GM18858 (cell line): ENCODE measurements at regions not wholly inside any gene's neighbourhood (a gene's known extent, or its start where the extent isn't known, plus 50 kb on each side); places are given as distances from the start of the nearest gene placed in this dataset.
"Not testable (repeated sequence)": the region's sequence is repeated elsewhere in the genome, so short reads cannot be mapped to it uniquely, and the experiment has no call there.

Experiments
- ATAC-seq: cut with Tn5 transposase; IDR thresholded peaks from one replicate; pipeline ENCODE4 v1.9.1; 2021; ENCODE audit not compliant: unreplicated experiment

DNA sequence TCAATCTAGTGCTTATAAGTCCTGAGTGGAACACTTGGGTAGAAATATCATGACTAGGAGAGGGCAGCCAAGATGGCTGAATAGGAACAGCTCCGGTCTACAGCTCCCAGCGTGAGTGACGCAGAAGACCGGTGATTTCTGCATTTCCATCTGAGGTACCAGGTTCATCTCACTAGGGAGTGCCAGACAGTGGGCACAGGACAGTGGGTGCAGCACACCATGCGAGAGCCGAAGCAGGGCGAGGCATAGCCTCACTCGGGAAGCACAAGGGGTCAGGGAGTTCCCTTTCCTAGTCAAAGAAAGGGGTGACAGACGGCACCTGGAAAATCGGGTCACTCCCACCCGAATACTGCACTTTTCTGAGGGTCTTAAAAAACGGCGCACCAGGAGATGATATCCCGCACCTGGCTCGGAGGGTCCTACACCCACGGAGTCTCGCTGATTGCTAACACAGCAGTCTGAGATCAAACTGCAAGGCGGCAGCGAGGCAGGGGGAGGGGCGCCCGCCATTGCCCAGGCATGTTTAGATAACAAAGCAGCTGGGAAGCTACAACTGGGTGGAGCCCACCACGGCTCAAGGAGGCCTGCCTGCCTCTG lies 302.8 kb downstream of the TFAP2B start:
- not testable (repeated sequence) for ATAC-seq

DNA sequence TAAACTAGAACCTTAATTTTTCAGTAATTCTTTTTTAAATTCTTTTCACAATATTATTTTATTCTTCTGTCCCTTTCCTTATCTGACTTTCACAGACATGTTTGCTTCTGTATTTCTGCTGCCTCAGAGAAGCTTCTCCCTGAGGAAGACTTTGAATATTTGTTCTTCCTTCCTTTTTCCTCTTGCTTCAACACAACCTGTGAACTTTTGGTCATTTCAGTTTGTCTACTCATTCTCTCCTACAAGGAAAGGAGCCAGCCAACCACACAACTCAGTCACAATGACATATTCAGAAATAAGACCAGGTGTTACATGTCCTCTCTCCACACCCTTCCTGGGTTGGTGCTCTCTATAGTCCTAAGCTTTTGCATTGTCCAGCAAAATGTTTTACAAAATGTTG lies 310.4 kb downstream of the TFAP2B start:
- no peak for ATAC-seq

DNA sequence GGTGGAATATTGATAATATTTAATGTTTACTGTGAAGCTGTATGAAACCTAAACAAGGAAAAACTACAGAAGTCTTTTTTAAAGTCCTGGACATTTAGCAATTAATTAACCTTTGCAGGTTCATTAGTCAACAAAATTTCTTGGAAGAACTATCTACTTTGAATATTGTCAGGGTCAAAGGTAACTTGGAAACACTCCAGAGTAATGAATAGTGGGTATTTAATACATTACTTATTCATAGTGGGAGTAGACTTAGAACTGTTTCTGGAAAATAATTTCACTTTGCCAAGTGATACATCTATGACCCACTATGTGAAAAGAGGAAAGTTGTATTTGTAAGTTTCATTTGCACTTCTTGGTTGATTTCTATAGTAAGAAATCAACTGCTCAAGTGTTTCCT lies 319.1 kb downstream of the TFAP2B start:
- no peak for ATAC-seq

DNA sequence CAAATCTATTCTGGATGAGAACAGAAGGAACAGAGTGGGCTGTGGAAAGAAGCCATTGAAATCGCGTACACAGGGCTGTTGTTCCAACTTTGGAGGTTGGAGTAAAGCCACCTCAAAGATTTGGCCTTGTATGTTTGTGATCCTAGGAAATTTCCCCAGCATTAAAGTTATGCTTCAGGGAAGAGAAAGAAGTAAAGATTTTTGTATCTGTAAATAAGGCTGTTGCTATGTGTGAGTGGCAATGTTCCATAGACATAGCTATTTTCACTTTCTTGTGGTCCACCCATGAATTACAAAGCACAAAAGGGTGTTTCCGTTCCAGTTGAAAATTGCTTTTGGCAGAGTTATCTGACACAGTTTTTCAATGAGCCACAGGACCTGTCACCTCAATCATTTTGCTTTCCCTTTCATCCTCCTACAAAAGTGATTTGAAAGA lies 321.3 kb downstream of the TFAP2B start:
- ATAC-seq = no peak

DNA sequence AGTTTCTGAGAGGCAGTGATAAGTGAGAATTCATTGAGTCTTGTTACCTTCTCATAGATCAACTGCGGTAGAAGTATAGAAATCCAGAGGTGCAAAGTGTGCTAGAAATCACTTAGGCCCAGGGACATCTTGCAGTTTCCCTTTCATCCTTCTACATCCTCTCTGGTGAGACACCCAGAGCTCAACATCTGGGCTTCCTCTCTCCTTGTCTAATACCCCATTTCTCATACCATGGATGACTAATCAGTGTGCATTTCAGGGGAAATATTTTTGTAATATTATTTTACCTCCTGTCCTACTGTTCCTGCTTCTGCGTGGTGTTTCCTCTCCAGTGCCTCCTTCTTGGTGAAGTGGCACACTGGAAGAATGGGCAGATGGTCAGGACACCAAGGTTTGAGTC lies 322.4 kb downstream of the TFAP2B start:
- ATAC-seq = no peak

DNA sequence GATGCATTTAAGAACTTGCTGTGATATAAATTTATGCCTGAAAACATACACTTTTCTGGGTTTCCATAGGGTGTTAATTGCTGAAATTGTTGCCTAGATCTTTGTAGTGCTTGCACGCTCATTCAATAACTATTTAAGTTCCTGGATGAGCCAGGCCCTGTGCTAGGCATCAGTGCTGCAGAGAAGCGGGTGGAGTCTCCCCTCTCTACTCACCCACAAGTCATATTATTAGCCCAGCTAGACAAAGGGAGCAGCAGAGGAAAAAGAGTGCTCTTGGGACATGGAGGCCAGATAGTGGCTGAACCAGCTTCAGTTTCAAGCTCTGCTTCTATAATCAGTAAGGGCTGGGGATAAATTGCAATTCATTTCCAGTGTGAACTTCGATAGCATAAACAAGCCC lies 329.1 kb downstream of the TFAP2B start:
- ATAC-seq = no peak

DNA sequence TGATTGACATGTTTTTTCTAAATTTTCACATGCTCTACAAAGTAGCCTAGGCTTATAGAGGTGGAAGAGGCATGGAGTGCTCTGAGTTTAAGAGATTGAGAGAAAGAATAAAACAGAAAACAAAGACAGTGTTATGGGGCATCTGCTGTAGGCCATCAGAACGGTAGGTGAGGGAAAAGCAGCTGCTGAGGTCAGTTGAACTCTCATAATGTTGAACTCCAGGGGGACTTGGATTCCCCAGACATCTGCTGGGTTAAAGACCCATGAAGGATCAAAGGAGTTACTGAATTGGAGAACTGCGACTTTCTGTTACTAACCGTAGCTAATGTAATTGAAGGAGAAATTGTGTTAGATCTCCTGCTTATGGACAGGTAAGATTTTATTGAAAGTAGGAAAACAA lies 333.9 kb downstream of the TFAP2B start:
- ATAC-seq = no peak

DNA sequence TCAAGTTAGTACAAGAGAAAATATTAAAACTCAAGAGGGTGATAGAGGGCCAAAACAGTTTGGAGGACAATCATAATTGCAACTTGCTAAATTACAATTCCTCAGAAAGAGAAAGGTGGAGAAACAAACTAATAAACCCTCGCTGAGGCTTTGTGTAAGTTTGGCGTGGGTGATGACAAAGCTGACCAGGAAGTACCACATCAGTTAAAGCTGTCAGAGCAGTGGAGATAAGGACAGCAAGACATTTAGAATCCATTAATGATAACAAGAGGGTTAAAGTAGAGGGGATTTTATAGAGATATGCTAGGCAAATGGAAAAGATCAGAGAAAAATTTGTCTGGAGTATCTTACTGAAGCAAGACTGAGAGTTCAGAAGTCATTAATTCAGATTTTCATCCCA lies 334.4 kb downstream of the TFAP2B start:
- ATAC-seq = no peak

DNA sequence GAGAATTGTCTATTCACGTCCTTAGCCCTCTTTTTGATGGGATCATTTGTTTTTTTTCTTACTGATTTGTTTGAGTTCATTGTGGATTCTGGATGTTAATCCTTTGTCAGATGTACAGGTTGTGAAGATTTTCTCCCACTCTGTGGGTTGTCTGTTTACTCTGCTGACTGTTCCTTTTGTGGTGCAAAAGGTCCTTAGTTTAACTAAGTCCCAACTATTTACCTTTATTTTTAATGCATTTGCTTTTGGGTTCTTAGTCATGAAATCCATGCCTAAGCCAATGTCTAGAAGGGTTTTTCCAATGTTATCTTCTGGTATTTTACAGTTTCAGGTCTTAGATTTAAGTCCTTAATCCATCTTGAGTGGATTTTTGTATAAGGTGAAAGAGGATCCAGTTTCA lies 336.3 kb downstream of the TFAP2B start:
- ATAC-seq = not testable (repeated sequence)

DNA sequence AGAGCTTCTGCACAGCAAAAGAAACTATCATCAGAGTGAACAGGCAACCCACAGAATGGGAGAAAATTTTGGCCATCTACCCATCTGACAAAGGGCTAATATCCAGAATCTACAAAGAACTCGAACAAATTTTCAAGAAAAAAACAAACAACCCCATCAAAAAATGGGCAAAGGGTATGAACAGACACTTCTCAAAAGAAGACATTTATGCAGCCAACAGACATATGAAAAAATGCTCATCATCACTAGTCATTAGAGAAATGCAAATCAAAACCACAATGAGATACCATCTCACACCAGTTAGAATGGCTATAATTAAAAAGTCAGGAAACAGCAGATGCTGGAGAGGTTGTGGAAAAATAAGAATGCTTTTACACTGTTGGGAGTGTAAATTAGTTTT lies 340.6 kb downstream of the TFAP2B start:
- ATAC-seq = not testable (repeated sequence)

DNA sequence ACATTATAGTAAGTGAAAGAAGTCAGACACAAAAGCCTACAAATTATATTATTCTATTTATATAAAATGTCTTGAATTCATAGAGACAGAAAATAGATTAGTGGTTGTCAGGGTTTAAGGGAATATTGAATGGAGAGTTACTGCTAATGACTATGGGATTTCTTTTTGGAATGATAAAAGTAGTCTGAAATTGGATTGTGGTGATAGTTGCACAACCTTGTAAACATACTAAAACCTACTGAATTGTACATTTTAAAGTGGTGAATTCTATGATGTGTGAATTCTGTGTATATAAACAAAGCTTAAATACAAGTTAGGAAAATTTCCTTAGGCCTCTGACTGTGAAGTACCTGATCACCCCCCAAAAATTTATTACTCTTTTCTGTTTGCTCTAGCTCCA lies 343.1 kb downstream of the TFAP2B start:
- no peak for ATAC-seq

DNA sequence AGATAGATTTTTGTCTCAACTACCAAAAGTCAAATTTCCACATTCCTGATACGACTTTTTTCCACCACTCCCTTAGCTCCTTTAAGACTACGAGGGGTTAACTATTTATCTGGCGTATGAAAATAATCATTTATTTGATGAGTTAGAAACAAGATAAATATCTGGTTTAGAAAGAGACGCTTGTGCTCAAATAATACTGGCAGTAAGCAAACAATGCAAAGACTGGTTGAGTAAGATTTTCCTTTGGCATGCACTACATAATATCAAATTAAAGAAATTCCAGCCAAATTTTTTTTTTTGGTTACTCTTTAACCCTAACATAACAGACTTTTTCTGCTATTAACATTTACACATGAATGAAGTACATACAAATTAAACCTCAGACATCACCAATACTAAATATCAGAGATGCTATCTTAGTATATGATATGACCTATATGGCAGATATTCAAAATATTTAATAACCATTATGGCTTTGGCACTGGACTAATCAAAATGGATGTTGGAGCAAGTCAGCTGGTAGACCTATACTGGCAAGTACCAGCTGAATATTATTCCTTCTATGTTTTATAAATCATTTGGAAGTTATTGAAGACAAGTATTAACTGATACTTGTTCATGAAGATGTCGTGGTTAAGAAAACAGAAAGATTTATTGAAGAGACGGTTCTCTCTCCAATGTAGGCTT lies 345.3 kb downstream of the TFAP2B start:
- ATAC-seq = no peak

DNA sequence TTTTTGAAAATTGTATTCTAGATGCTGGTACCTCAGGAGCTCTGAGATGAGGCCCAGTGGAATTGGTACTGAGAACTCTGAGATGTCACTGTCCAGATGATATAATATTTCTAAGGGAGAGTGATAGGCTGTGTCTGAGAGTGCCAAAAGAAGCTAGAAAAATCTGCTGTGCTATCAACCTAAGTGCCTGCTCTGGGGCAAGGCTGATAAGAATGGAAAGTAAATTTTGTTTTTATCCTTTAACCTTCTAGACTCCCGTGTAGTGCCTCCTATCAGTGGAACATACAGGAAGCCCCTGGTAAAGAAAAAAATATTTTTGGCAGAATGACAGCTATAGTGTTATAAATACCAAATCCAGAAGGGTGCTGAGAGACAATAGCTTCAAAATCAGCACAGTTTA lies 348.2 kb downstream of the TFAP2B start:
- ATAC-seq = no peak

DNA sequence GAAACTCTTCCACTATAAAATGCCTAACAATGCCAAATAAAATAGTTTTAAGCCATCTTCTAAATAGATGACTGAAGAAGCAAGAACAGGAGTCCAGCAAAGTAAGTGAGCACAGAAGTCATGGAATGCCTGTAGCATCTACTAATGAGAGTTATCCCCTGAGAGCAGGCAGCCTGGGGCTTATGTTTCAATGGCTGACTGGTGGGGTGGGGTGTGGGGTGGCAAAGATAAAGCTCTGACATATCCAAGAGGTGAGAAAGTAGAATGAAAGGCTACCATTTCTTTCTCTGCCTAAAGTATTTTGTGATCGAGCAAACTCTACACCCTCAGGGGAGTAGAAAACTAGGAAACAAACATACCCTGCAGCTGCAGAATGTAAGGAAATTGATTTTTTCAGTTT lies 348.8 kb downstream of the TFAP2B start:
- ATAC-seq = no peak

DNA sequence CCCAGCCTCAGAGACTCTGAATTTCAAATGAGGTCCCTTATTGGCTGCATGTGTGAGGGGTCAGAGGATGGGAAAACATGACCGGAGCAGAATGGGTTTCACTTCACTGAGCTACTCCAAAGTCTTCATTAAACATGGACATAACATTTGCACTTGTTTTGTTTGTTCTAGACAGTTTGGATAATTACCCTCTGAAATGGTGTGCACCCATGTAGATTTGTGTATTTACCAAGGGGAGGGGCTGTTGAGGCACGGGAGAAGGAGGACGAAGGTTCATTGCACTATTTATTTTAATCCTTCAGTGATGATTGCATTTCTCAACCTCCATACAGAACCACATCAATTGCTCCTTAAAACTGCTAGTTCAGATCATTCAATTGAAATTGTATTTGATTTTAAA lies 364.2 kb downstream of the TFAP2B start:
- ATAC-seq = no peak

DNA sequence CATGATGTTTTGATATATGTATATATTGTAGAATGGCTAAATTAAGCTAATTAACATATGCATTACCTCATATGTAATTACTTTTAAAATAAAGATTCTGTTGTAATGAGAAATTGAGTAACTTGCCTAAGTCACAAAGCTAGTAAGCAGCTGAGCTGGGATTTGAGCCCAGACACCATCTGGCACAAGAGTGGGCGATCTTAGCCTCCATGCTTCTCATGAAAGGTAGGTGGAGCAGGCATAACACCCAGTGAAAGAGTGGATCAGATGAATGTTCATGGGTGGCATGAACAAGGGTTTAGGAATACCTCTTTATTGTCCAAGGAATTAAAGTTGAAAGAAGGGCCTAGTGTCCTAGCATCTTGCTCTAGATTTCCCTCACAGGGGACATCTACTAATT lies 365.4 kb downstream of the TFAP2B start:
- ATAC-seq = no peak

DNA sequence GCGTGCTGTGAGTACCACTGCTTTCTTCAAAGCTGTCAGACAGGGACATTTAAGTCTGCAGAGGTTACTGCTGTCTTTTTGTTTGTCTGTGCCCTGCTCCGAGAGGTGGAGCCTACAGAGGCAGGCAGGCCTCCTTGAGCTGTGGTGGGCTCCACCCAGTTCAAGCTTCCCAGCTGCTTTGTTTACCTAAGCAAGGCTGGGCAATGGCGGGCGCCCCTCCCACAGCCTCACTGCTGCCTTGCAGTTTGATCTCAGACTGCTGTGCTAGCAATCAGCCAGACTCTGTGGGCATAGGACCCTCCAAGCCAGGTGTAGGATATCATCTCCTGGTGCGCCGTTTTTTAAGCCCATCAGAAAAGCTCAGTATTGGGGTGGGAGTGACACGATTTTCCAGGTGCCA lies 374.5 kb downstream of the TFAP2B start:
- not testable (repeated sequence) for ATAC-seq

DNA sequence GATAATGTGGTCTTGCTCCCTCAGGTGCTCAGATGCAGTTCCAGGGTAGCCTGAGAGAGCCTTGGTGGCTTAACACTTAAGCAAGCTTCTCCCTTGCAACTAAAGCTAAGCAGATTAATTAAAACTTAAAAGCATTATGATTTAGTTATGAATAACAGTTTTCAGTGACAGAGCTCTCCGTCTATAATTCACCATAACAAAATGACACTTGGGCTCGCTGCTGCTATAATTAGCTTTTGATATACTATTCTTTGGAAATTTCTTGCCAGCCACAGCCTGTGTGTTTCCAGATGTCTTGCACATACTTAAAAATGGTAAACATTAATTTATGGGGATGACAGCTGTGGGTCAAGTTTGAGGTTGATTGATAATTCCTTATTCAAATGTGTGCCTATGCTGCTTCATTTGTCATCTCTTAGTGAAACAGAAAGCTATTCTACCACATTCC lies 380.5 kb downstream of the TFAP2B start:
- ATAC-seq = no peak

DNA sequence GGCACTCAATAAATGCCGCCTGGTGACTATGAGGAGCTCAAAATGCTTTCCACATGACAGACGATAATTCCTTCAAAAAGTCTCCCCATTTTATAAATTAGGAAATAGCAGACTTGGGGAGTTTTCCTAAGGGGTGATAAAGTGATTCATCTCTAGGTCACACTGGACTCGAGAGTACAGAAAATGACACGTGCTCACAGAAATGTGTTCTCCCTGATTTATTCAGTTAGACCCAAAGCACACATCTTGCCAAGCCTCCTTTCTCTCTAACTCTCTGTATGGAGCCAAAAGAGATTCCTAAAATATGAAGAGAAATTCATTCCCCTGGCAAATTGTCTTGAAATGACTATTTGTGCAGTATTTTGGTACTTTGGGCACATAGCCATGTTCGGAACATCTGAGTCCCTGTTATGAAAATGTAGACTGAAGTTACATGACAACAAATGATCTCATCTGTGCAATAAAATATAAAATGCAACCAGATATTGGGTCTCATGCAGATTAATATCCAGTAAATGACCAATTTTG lies 381.1 kb downstream of the TFAP2B start:
- ATAC-seq = no peak

DNA sequence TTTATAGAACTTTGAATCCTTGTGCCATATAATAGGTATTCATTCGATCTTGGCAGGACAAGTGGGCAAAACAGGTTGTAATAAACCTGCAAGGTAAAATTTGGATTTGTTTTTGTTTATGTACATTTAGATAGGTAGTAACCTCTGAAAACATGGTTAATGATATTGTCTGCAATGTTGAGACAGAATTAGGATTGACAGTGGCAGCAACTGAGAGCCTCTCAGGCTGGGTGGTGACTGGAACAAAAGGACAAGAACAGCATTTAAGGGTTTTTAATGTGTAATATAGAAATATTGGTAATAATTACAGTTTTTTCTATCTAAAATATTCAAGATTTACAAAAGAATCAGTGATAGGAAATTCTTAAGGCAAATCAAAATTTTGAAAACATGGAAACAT lies 382.0 kb downstream of the TFAP2B start:
- no peak for ATAC-seq

DNA sequence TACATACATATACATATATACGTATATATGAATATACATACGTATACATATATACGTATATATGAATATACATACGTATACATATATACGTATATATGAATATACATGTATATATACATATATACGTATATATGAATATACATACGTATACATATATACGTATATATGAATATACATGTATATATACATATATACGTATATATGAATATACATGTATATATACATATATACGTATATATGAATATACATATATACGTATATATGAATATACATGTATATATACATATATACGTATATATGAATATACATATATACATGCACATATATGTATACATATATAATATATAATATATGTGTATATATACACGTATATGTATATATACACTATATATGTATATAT lies 384.0 kb downstream of the TFAP2B start:
- ATAC-seq = not testable (repeated sequence)

DNA sequence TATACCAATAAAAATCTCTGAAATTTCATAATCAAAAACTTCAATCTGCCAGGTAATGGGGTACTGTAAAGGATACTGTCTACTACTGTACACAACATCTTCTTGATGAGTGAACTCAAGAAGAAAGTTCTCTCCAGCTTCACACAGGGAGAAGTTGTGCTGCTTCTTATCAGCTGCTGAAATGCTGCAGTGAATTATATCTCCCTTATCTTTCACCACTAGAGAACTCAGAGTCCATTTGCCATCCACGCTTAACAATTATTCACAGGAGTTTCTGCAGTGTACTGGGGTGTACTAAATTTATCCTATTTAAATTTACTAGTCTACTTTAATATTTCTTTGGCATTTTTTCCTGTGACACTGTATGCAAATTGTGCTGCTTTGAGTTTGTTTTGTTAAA lies 384.8 kb downstream of the TFAP2B start:
- ATAC-seq = no peak

DNA sequence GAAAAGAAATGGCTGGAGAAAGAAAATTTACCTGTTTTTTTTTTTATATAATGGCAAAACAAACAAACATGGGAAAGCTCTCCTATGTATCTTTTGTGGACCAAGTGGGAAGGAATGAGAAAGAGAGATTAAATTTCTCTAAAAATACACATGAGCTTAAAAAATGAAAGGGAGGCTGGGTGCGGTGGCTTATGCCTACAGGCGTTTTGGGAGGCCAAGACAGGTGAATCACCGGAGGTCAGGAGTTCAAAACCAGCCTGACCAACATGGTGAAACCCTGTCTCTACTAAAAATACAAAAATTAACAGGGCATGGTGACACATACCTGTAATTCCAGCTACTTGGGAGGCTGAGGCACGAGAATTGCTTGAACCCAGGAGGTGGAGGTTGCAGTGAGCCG lies 388.0 kb downstream of the TFAP2B start:
- ATAC-seq = not testable (repeated sequence)
